GM18505 (cell line): ENCODE measurements at regions not wholly inside any gene's neighbourhood (a gene's known extent, or its start where the extent isn't known, plus 50 kb on each side); places are given as distances from the start of the nearest gene placed in this dataset.
"Not testable (repeated sequence)": the region's sequence is repeated elsewhere in the genome, so short reads cannot be mapped to it uniquely, and the experiment has no call there.

Source experiments
- ATAC-seq: cut with Tn5 transposase; IDR thresholded peaks from one replicate; pipeline ENCODE4 v1.9.1; 2021; ENCODE audit not compliant: unreplicated experiment

- ATAC-seq: not testable (repeated sequence)
Measured at GRCh38 chr2:87343347-87343746, 321.7 kb upstream of the PLGLB1 start.

- not testable (repeated sequence) for ATAC-seq
Measured at GRCh38 chr2:87345283-87345682, 323.6 kb upstream of the PLGLB1 start.

- not testable (repeated sequence) for ATAC-seq
Measured at GRCh38 chr2:87348556-87348955, 326.9 kb upstream of the PLGLB1 start.

GRCh38 chr2:87349006-87349405 lies 327.4 kb upstream of the PLGLB1 start:
- not testable (repeated sequence) for ATAC-seq

GRCh38 chr2:87352178-87352934 lies 330.7 kb upstream of the PLGLB1 start:
- not testable (repeated sequence) for ATAC-seq

GRCh38 chr2:87353408-87353807 lies 331.8 kb upstream of the PLGLB1 start:
- not testable (repeated sequence) for ATAC-seq

GRCh38 chr2:87354102-87354501 lies 332.5 kb upstream of the PLGLB1 start:
- ATAC-seq: not testable (repeated sequence)

- not testable (repeated sequence) for ATAC-seq
Measured at GRCh38 chr2:87360250-87360649, 338.6 kb upstream of the PLGLB1 start.

- ATAC-seq: not testable (repeated sequence)
Measured at GRCh38 chr2:87360927-87361326, 339.3 kb upstream of the PLGLB1 start.

GRCh38 chr2:87361805-87362204 lies 340.2 kb upstream of the PLGLB1 start:
- ATAC-seq: not testable (repeated sequence)

GRCh38 chr2:87364379-87364778 lies 342.7 kb upstream of the PLGLB1 start:
- ATAC-seq: not testable (repeated sequence)

- not testable (repeated sequence) for ATAC-seq
Measured at GRCh38 chr2:87365038-87365437, 343.4 kb upstream of the PLGLB1 start.

- ATAC-seq: not testable (repeated sequence)
Measured at GRCh38 chr2:87386063-87386560, 361.8 kb upstream of the PLGLB2 start.

- ATAC-seq: not testable (repeated sequence)
Measured at GRCh38 chr2:87395784-87396183, 352.1 kb upstream of the PLGLB2 start.

- not testable (repeated sequence) for ATAC-seq
Measured at GRCh38 chr2:87396551-87397265, 351.2 kb upstream of the PLGLB2 start.

- not testable (repeated sequence) for ATAC-seq
Measured at GRCh38 chr2:87397276-87398065, 350.4 kb upstream of the PLGLB2 start.

- ATAC-seq: not testable (repeated sequence)
Measured at GRCh38 chr2:87398567-87399305, 349.2 kb upstream of the PLGLB2 start.
